Epidermal melanocyte (primary cell): ENCODE measurements at regions not wholly inside any gene's neighbourhood (a gene's known extent, or its start where the extent isn't known, plus 50 kb on each side); places are given as distances from the start of the nearest gene placed in this dataset.

ENCODE experiments used
- DNase-seq: peaks from one replicate; pipeline ENCODE4 v3.0.0; 2011; ENCODE audit warnings: low spot score; ENCODE audit not compliant: insufficient read length

- no peak for DNase-seq
Observed at GRCh38 chr20:48163505-48163904, 378.2 kb upstream of the SULF2 start.

- no peak for DNase-seq
Observed at GRCh38 chr20:48162621-48163020, 377.3 kb upstream of the SULF2 start.

GRCh38 chr20:48159145-48160008 is 374.1 kb upstream of the SULF2 start:
- DNase-seq, result no peak

- DNase-seq, result no peak
Observed at GRCh38 chr20:48158014-48158413, 372.7 kb upstream of the SULF2 start.

- no peak for DNase-seq
Observed at GRCh38 chr20:48156951-48157700, 371.8 kb upstream of the SULF2 start.

- DNase-seq, result no peak
Observed at GRCh38 chr20:48156521-48156920, 371.2 kb upstream of the SULF2 start.

- DNase-seq, result no peak
Observed at GRCh38 chr20:48155268-48155667, 370.0 kb upstream of the SULF2 start.

- no peak for DNase-seq
Observed at GRCh38 chr20:48154040-48154765, 368.9 kb upstream of the SULF2 start.

GRCh38 chr20:48153523-48153922 is 368.2 kb upstream of the SULF2 start:
- no peak for DNase-seq

GRCh38 chr20:48153103-48153502 is 367.8 kb upstream of the SULF2 start:
- no peak for DNase-seq

GRCh38 chr20:48150568-48150967 is 365.3 kb upstream of the SULF2 start:
- DNase-seq, result no peak

- DNase-seq, result no peak
Observed at GRCh38 chr20:48149902-48150301, 364.6 kb upstream of the SULF2 start.

- no peak for DNase-seq
Observed at GRCh38 chr20:48148916-48149672, 363.8 kb upstream of the SULF2 start.

- no peak for DNase-seq
Observed at GRCh38 chr20:48148020-48148419, 362.7 kb upstream of the SULF2 start.

- no peak for DNase-seq
Observed at GRCh38 chr20:48147311-48147710, 362.0 kb upstream of the SULF2 start.

GRCh38 chr20:48146877-48147276 is 361.6 kb upstream of the SULF2 start:
- no peak for DNase-seq

- DNase-seq, result no peak
Observed at GRCh38 chr20:48146308-48146707, 361.0 kb upstream of the SULF2 start.

GRCh38 chr20:48143435-48144081 is 358.3 kb upstream of the SULF2 start:
- no peak for DNase-seq

- no peak for DNase-seq
Observed at GRCh38 chr20:48142516-48142773, 357.2 kb upstream of the SULF2 start.

- no peak for DNase-seq
Observed at GRCh38 chr20:48141660-48142515, 356.6 kb upstream of the SULF2 start.
